SK-N-SH treated with all-trans-retinoic acid at 6 μM for 48 hours (cell line): ENCODE measurements at regions not wholly inside any gene's neighbourhood (a gene's known extent, or its start where the extent isn't known, plus 50 kb on each side); places are given as distances from the start of the nearest gene placed in this dataset.

Source experiments
- ARNTL ChIP-seq: fragments of 450-650 bp; formaldehyde crosslinking; IDR thresholded peaks from 2 replicates; pipeline ENCODE4 v1.5.0; 2020; ENCODE audit warnings: low read depth, mild to moderate bottlenecking, moderate library complexity, borderline replicate concordance
- CREB5 ChIP-seq: fragments of 250-450 bp; sonication (Bioruptor Pico); IDR thresholded peaks from 2 replicates; pipeline ENCODE4 v1.5.1; 2020; ENCODE audit warnings: low read depth, mild to moderate bottlenecking, moderate library complexity
- GLIS3 ChIP-seq: fragments of 250-450 bp; sonication (Bioruptor Pico); IDR thresholded peaks from 2 replicates; pipeline ENCODE4 v1.5.0; 2020; ENCODE audit warnings: mild to moderate bottlenecking, moderate library complexity
- PATZ1 ChIP-seq: fragments of 250-450 bp; sonication (Bioruptor Pico); IDR thresholded peaks from 2 replicates; pipeline ENCODE4 v1.8.0; 2020; ENCODE audit warnings: mild to moderate bottlenecking, moderate library complexity, borderline replicate concordance
- ZFP3 ChIP-seq: fragments of 250-450 bp; sonication (Bioruptor Pico); IDR thresholded peaks from 2 replicates; pipeline ENCODE4 v1.5.0; 2020; ENCODE audit warnings: mild to moderate bottlenecking, moderate library complexity

- TF ChIP-seq ZFP3: no peak
- TF ChIP-seq ARNTL (CRISPR knock-in tag): no peak
- no peak for TF ChIP-seq PATZ1 (CRISPR knock-in tag)
- TF ChIP-seq CREB5: no peak
- no peak for TF ChIP-seq GLIS3 (CRISPR knock-in tag)
These were observed 247.6 kb upstream of the RPS6KA3 start for GRCh38 chrX:20514358-20514757.
